MM.1S (cell line): ENCODE measurements at regions not wholly inside any gene's neighbourhood (a gene's known extent, or its start where the extent isn't known, plus 50 kb on each side); places are given as distances from the start of the nearest gene placed in this dataset.

Experiments used
- DNase-seq: peaks from one replicate; pipeline ENCODE4 v3.0.0-alpha.2; 2015
- H2AFZ ChIP-seq: fragments of 300-600 bp; sonication (generic); 2 replicates; pipeline ENCODE4 v1.6.0; 2016; ENCODE audit warnings: antibody characterized with exemption, low read length
- H3F3A ChIP-seq: fragments of 300-600 bp; sonication (generic); 2 replicates; pipeline ENCODE4 v1.6.1; 2016; ENCODE audit warnings: mild to moderate bottlenecking, antibody characterized with exemption, low read length, moderate library complexity, mixed read lengths; ENCODE audit not compliant: insufficient read depth
- H3K27ac ChIP-seq: fragments of 300-600 bp; sonication (generic); 2 replicates; pipeline ENCODE4 v1.5.1; 2016; ENCODE audit warnings: mild to moderate bottlenecking, low read length
- H3K27me3 ChIP-seq: fragments of 300-600 bp; sonication (generic); replicated peaks from 2 replicates; pipeline ENCODE4 v1.6.0; 2016; ENCODE audit warnings: low read length; ENCODE audit not compliant: insufficient read depth
- H3K36me3 ChIP-seq: fragments of 300-600 bp; sonication (generic); replicated peaks from 2 replicates; pipeline ENCODE4 v1.6.1; 2016; ENCODE audit warnings: mild to moderate bottlenecking, low read length, mixed read lengths; ENCODE audit not compliant: insufficient read depth
- H3K4me1 ChIP-seq: fragments of 300-600 bp; sonication (generic); 2 replicates; pipeline ENCODE4 v1.6.1; 2016; ENCODE audit warnings: low read length, mixed read lengths
- H3K4me2 ChIP-seq: fragments of 300-600 bp; sonication (generic); 2 replicates; pipeline ENCODE4 v1.6.0; 2016; ENCODE audit warnings: low read depth, low read length
- H3K4me3 ChIP-seq: fragments of 300-600 bp; sonication (generic); 2 replicates; pipeline ENCODE4 v1.5.1; 2016; ENCODE audit warnings: low read length, mixed read lengths
- H3K79me2 ChIP-seq: fragments of 300-600 bp; sonication (generic); 2 replicates; pipeline ENCODE4 v1.6.1; 2016; ENCODE audit warnings: mixed run types, low read length, mixed read lengths
- H3K9ac ChIP-seq: fragments of 300-600 bp; sonication (generic); 2 replicates; pipeline ENCODE4 v1.6.1; 2016; ENCODE audit warnings: low read length, mixed read lengths
- H3K9me2 ChIP-seq: fragments of 300-600 bp; sonication (generic); replicated peaks from 2 replicates; pipeline ENCODE4 v1.6.1; 2016; ENCODE audit warnings: mild to moderate bottlenecking, low read length, mixed read lengths; ENCODE audit not compliant: insufficient read depth
- H3K9me3 ChIP-seq: fragments of 300-600 bp; sonication (generic); replicated peaks from 2 replicates; pipeline ENCODE4 v1.6.1; 2016; ENCODE audit warnings: mild to moderate bottlenecking, low read length, mixed read lengths; ENCODE audit not compliant: insufficient read depth
- H4K20me1 ChIP-seq: fragments of 300-600 bp; sonication (generic); 2 replicates; pipeline ENCODE4 v1.6.1; 2016; ENCODE audit warnings: mild to moderate bottlenecking, low read length, moderate library complexity, mixed read lengths; ENCODE audit not compliant: insufficient read depth
- CTCF ChIP-seq: fragments of 300-600 bp; sonication (generic); IDR thresholded peaks from 2 replicates; pipeline ENCODE4 v1.5.1; 2016; ENCODE audit warnings: antibody characterized with exemption, low read length, mixed read lengths
- EZH2 ChIP-seq: fragments of 300-600 bp; sonication (generic); optimal IDR thresholded peaks from 2 replicates; pipeline ENCODE3; 2017; ENCODE audit warnings: low read depth, mild to moderate bottlenecking, antibody characterized with exemption, low read length, mixed read lengths
- EZH2phosphoT487 ChIP-seq: fragments of 300-600 bp; sonication (generic); IDR thresholded peaks from 2 replicates; pipeline ENCODE4 v1.6.1; 2018; ENCODE audit warnings: antibody characterized with exemption, low read length

GRCh38 chr11:119849872-119850271, 120.9 kb upstream of the NECTIN1 start:
- Histone ChIP-seq H2AFZ (no peak overlapping the region), H3K9ac (no peak overlapping the region), H3K9me3 (no peaks in the 10 kb centered on the region), H3K4me2 (no peak overlapping the region), H4K20me1 (no peaks in the 10 kb centered on the region), H3K4me3 (no peak overlapping the region), H3K27me3 (peaks cover 4% of the 10 kb centered on the region; the same call in 1 of the 2 replicates), H3K9me2 (no peaks in the 10 kb centered on the region), H3F3A (no peaks in the 10 kb centered on the region), H3K36me3 (no peaks in the 10 kb centered on the region), H3K79me2 (no peaks in the 10 kb centered on the region), H3K4me1 (no peaks in the 10 kb centered on the region), H3K27ac (no peak overlapping the region)
- no peak for DNase-seq
- no peak for TF ChIP-seq EZH2phosphoT487
- no peak for TF ChIP-seq EZH2
- TF ChIP-seq CTCF, result no peak

DNA sequence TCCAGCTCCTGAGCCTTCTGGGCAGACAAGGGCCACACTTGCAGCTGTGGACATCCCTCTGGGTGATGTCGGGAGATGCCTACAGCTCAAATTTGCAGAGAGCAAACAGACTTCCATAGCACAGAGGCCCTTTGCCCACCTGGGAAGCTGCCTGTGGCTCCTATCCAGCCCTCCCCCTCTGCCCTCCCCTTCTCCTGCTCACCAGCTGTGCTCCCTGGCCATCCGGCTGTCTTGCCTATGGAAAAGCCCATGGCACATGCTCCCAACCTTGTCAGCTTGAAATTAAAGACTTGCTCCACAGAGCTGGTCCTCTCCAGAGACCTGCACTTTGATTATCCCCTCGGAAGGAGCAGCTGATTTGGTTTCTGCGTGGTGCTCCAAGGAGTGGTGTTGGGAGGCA, 118.9 kb upstream of the NECTIN1 start:
- DNase-seq, result no peak
- H3K4me3 ChIP-seq, result no peak overlapping the region
- no peak overlapping the region for H2AFZ ChIP-seq
- H3K9me3 ChIP-seq, result no peaks in the 10 kb centered on the region
- no peak overlapping the region for H3K4me2 ChIP-seq
- TF ChIP-seq EZH2 (no peak), CTCF (no peak)
- no peak overlapping the region for H3K9ac ChIP-seq
- H4K20me1 ChIP-seq, result no peaks in the 10 kb centered on the region
- H3K79me2 ChIP-seq, result no peaks in the 10 kb centered on the region
- H3K4me1 ChIP-seq, result no peaks in the 10 kb centered on the region
- no peaks in the 10 kb centered on the region for H3F3A ChIP-seq
- H3K9me2 ChIP-seq, result no peaks in the 10 kb centered on the region
- peaks cover 4% of the 10 kb centered on the region; the same call in 1 of the 2 replicates for H3K27me3 ChIP-seq
- H3K27ac ChIP-seq, result no peak overlapping the region
- no peaks in the 10 kb centered on the region for H3K36me3 ChIP-seq

DNA sequence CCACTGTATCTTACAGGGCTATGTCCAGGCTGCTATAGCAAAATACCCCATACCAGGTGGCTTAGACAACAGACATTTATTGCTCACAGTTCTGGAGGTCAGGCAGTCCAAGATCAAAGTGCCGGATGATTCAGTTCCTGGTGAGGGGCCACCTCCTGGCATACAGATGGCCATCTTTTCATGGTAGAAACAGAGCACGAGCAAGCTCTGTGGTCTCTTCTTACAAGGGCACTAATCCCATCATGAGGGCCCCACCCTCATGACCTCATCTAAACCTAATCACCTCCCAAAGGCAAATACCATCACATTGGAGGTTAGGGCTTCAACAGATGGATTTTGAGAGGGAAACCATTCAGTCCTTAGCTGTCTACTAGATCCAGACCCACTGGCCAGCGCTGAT, 117.4 kb upstream of the NECTIN1 start:
- H2AFZ ChIP-seq, result no peak overlapping the region
- H3F3A ChIP-seq, result no peaks in the 10 kb centered on the region
- no peak for DNase-seq
- no peak overlapping the region for H3K9ac ChIP-seq
- no peaks in the 10 kb centered on the region for H3K9me2 ChIP-seq
- H4K20me1 ChIP-seq, result no peaks in the 10 kb centered on the region
- no peaks in the 10 kb centered on the region for H3K36me3 ChIP-seq
- H3K9me3 ChIP-seq, result no peaks in the 10 kb centered on the region
- H3K4me3 ChIP-seq, result no peak overlapping the region
- no peaks in the 10 kb centered on the region for H3K4me1 ChIP-seq
- no peaks in the 10 kb centered on the region; the same call in 1 of the 2 replicates for H3K27me3 ChIP-seq
- no peak for TF ChIP-seq CTCF
- TF ChIP-seq EZH2, result no peak
- TF ChIP-seq EZH2phosphoT487, result no peak
- no peak overlapping the region for H3K27ac ChIP-seq
- H3K4me2 ChIP-seq, result no peak overlapping the region
- H3K79me2 ChIP-seq, result no peaks in the 10 kb centered on the region

DNA sequence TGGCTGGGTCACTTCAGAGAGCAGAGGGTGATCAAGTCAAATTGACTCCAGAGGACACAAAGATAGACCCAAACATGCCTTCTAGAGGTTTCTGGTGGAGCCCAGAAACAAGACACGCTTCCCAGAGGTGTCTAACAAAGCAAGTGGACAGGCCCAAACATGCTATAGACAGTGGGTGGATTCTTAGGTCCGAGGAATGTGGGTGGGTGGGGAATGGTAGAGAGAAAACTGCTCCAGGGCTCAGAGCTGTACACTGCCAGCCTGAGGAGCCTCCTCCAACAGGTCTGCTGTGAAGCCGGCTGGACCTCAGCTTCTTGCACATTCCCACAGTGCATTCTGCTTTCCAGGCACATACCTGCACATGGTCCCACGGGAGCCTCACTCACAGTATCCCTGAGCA, 116.8 kb upstream of the NECTIN1 start:
- Histone ChIP-seq H3K4me3 (no peak overlapping the region), H2AFZ (no peak overlapping the region), H3K79me2 (no peaks in the 10 kb centered on the region), H3F3A (no peaks in the 10 kb centered on the region), H3K9me3 (no peaks in the 10 kb centered on the region), H3K9ac (no peak overlapping the region), H3K36me3 (no peaks in the 10 kb centered on the region), H3K27ac (no peak overlapping the region), H3K4me2 (no peak overlapping the region), H4K20me1 (no peaks in the 10 kb centered on the region), H3K9me2 (no peaks in the 10 kb centered on the region), H3K27me3 (no peaks in the 10 kb centered on the region; the same call in 1 of the 2 replicates), H3K4me1 (no peaks in the 10 kb centered on the region)
- TF ChIP-seq EZH2phosphoT487, result no peak
- no peak for TF ChIP-seq CTCF
- TF ChIP-seq EZH2, result no peak
- DNase-seq, result no peak
